K562 (cell line): ENCODE measurements at regions not wholly inside any gene's neighbourhood (a gene's known extent, or its start where the extent isn't known, plus 50 kb on each side); places are given as distances from the start of the nearest gene placed in this dataset.

ENCODE experiments used
- CTBP1 ChIP-seq: fragments of 450-650 bp; IDR thresholded peaks from 2 replicates; pipeline ENCODE4 v1.6.1; 2016; ENCODE audit warnings: borderline replicate concordance
- GABPA ChIP-seq: fragments of 200-800 bp; sonication (Bioruptor generic); conservative IDR thresholded peaks from 2 replicates; pipeline ENCODE4 v1.6.1; 2016; ENCODE audit warnings: low read depth, missing genetic modification characterization, missing compliant biosample characterization
- MAZ ChIP-seq, 2 experiments: fragments of 450-650 bp in 1 of 2; sonication (generic) in 1 of 2; formaldehyde crosslinking; IDR thresholded peaks in 1 of 2; conservative IDR thresholded peaks in 1 of 2; 2 replicates each; pipeline versions ENCODE4 v1.4.0 to v1.5.0; 2020; ENCODE audit warnings: mild to moderate bottlenecking in 1 of 2, missing genetic modification reagents in 1 of 2
- TCF7L2 ChIP-seq: fragments of 150-350 bp; IDR thresholded peaks from 2 replicates; pipeline ENCODE4 v1.6.1; 2016; ENCODE audit warnings: low read depth, mild to moderate bottlenecking, low read length, moderate library complexity
- ZNF217 ChIP-seq: sonication (generic); formaldehyde crosslinking; IDR thresholded peaks from 2 replicates; pipeline ENCODE4 v1.8.0; 2022; ENCODE audit warnings: mild to moderate bottlenecking, missing genetic modification reagents
- ZNF830 ChIP-seq: fragments of 250-450 bp; sonication (Bioruptor Pico); IDR thresholded peaks from 2 replicates; pipeline ENCODE4 v1.5.0; 2021; ENCODE audit warnings: mild to moderate bottlenecking
- TF ChIP-seq, protein P1 (sequence below), 2 experiments: fragments of 450-650 bp in 1 of 2; sonication (generic) in 1 of 2; formaldehyde crosslinking in 1 of 2; IDR thresholded peaks in 1 of 2; conservative IDR thresholded peaks in 1 of 2; 2 replicates each; pipeline versions ENCODE4 v1.6.1 to v1.8.1; 2016 to 2023; ENCODE audit warnings: mild to moderate bottlenecking in 2 of 2, moderate library complexity in 2 of 2, inconsistent platforms in 1 of 2, missing genetic modification reagents in 1 of 2
- TF ChIP-seq, protein P2 (sequence below), 3 experiments: IDR thresholded peaks in 2 of 3; conservative IDR thresholded peaks in 1 of 3; 2 replicates each; pipeline ENCODE4 v1.5.1; 2011 to 2012; ENCODE audit warnings: low read length in 3 of 3, mild to moderate bottlenecking in 3 of 3, control low read depth in 2 of 3, improper control_type of control experiment in 1 of 3, inconsistent platforms in 1 of 3, low read depth in 1 of 3, mixed read lengths in 1 of 3, moderate library complexity in 1 of 3; ENCODE audit not compliant: insufficient read depth in 2 of 3

DNA sequence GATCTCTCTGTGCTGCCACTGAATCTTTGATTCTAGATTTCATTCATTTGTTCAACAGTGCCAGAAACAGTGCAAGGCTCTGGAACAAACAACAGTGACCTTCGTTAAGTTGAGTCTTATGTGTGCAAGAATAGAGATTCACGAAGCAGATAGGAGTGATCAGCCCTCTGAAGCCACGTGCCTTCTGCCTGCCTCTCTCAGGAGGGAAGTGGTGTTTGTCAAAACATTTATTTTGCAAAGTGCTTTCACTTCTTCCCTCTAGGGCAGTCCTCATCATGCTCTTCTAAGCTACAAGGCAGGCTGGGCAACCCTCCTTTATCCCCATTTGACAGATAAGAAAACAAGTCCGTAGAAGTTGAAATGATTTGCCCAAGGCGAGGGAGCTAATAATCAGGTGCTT is 204.3 kb downstream of the TFAP2C start:
- TF ChIP-seq, protein P1, sequence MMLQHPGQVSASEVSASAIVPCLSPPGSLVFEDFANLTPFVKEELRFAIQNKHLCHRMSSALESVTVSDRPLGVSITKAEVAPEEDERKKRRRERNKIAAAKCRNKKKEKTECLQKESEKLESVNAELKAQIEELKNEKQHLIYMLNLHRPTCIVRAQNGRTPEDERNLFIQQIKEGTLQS (IDR thresholded peaks at IDR 0.05): no peak
- TF ChIP-seq, protein P1 (CRISPR knock-in tag; conservative IDR thresholded peaks at IDR 0.05): no peak
- TF ChIP-seq, protein P2, sequence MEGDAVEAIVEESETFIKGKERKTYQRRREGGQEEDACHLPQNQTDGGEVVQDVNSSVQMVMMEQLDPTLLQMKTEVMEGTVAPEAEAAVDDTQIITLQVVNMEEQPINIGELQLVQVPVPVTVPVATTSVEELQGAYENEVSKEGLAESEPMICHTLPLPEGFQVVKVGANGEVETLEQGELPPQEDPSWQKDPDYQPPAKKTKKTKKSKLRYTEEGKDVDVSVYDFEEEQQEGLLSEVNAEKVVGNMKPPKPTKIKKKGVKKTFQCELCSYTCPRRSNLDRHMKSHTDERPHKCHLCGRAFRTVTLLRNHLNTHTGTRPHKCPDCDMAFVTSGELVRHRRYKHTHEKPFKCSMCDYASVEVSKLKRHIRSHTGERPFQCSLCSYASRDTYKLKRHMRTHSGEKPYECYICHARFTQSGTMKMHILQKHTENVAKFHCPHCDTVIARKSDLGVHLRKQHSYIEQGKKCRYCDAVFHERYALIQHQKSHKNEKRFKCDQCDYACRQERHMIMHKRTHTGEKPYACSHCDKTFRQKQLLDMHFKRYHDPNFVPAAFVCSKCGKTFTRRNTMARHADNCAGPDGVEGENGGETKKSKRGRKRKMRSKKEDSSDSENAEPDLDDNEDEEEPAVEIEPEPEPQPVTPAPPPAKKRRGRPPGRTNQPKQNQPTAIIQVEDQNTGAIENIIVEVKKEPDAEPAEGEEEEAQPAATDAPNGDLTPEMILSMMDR (IDR thresholded peaks at IDR 0.05 in 2 of 3, conservative IDR thresholded peaks at IDR 0.05 in 1 of 3; ENCODE audit: insufficient read depth in 2 of 3, low read depth in 1 of 3, low read length in 3 of 3): no peak
- TF ChIP-seq ZNF217: no peak
- TF ChIP-seq CTBP1: no peak
- TF ChIP-seq MAZ (CRISPR knock-in tag; conservative IDR thresholded peaks at IDR 0.05 in 1 of 2, IDR thresholded peaks at IDR 0.05 in 1 of 2): no peak
- TF ChIP-seq GABPA (tag): no peak
- TF ChIP-seq ZNF830: no peak
- TF ChIP-seq TCF7L2: no peak
